ENCODE measurements at regions not wholly inside any gene's neighbourhood (a gene's known extent, or its start where the extent isn't known, plus 50 kb on each side); places are given as distances from the start of the nearest gene placed in this dataset.

DNA sequence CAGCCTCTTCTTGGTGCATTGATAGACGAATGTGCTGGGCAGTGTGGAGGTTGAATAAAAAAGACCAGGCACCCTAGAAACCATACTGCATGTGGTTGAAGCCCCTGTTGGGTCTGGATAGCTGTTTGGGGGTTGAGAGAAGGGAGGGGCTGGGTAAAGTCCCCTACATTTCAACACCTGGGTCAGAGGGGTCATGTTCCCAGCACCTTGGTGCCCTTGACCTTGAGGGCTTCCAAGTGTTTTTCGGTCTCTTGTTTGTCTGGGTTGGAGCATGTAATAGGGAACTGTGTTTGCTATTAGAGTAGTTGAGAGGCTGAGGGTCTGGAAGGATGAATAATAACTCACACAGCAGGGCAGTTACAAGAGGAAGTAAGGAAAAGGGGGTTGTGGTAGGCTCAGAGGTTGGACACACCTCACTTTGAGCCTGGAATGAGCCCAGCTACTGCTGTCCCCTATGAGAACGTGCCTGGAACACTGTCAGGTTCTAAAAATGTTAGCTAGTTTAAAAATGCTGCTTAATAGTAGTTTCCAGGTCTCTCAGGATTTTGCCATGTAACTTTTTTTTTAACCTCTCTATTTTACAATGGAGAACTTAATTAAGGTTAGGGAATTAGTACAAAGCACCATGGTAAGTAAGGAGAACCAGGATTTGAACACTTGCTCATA lies 155.2 kb upstream of the SPRY4 start:
- no peak for TF ChIP-seq POLR2A (IDR thresholded peaks at IDR 0.05)
- TF ChIP-seq CTCF (IDR thresholded peaks at IDR 0.05): no peak
- no peak for TF ChIP-seq POLR2AphosphoS5 (IDR thresholded peaks at IDR 0.05)
- Histone ChIP-seq H3K36me3 (no peaks in the 10 kb centered on the region), H3K27ac (no peak overlapping the region), H3K27me3 (replicated peaks; ENCODE audit: insufficient read depth) (no peaks in the 10 kb centered on the region), H3K9me3 (no peaks in the 10 kb centered on the region), H3K4me1 (replicated peaks) (no peaks in the 10 kb centered on the region), H3K4me3 (no peak overlapping the region)
- 86% methylated on average over 3 of the region's 3 CpGs for WGBS
- no peak for DNase-seq (ENCODE audit: low spot score)
- intact Hi-C loops (cut with DNase I): no loop called here

DNA sequence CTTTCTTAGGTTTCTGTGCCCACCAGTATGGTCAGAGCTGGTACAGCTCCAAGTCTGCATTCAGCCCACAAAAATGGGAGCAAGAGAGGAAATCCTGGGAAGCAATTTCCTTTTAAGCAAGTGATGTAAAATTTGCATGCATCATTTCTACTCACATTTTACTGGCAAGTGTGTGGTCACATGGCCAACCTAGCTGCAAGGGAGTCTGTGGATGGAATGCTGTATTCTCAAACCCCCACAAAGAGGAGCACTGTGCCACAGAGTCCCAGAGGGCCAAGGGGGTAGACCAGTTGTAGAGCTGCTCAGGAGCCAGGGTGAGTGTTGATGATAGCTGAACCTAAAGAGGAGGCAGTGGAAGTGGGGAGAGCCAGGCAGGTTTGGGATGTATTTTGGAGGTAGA lies 154.3 kb upstream of the SPRY4 start:
- H3K4me3 ChIP-seq: no peak overlapping the region
- H3K27ac ChIP-seq: no peak overlapping the region
- intact Hi-C loops (cut with DNase I): no loop called here
- no peaks in the 10 kb centered on the region for H3K36me3 ChIP-seq
- no peak for DNase-seq (ENCODE audit: low spot score)
- no peaks in the 10 kb centered on the region for H3K4me1 ChIP-seq (replicated peaks)
- no peaks in the 10 kb centered on the region for H3K9me3 ChIP-seq
- H3K27me3 ChIP-seq (replicated peaks; ENCODE audit: insufficient read depth): no peaks in the 10 kb centered on the region
- no peak for TF ChIP-seq POLR2AphosphoS5 (IDR thresholded peaks at IDR 0.05)

DNA sequence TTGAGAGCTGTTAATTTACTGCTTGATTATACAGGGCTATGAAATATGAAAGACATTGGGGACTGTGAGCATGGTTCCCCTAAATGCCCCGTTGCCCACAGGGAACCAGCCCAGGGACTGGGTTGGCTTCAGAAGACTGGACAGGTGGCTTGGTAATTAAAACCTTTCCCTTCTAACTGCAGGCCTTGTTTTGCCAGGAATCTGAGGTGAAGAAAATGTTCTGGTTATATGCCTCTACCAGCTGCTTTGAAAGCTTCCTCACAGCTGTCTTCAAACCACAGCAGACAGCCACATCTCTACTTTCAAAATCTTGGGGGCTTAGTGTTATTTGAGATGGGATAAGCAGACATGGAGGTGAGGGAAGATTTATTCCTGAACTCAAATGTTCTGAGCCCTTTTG lies 153.3 kb upstream of the SPRY4 start:
- Histone ChIP-seq H3K27me3 (replicated peaks; ENCODE audit: insufficient read depth) (no peaks in the 10 kb centered on the region), H3K4me1 (replicated peaks) (no peaks in the 10 kb centered on the region), H3K4me3 (no peak overlapping the region), H3K27ac (no peak overlapping the region), H3K36me3 (no peaks in the 10 kb centered on the region), H3K9me3 (no peaks in the 10 kb centered on the region)
- WGBS: 100% methylated on average over 1 of the region's 1 CpG
- DNase-seq (ENCODE audit: low spot score): no peak
- TF ChIP-seq POLR2AphosphoS5 (IDR thresholded peaks at IDR 0.05) (no peak), POLR2A (IDR thresholded peaks at IDR 0.05) (no peak), CTCF (IDR thresholded peaks at IDR 0.05) (no peak)
- intact Hi-C loops (cut with DNase I): no loop called here

DNA sequence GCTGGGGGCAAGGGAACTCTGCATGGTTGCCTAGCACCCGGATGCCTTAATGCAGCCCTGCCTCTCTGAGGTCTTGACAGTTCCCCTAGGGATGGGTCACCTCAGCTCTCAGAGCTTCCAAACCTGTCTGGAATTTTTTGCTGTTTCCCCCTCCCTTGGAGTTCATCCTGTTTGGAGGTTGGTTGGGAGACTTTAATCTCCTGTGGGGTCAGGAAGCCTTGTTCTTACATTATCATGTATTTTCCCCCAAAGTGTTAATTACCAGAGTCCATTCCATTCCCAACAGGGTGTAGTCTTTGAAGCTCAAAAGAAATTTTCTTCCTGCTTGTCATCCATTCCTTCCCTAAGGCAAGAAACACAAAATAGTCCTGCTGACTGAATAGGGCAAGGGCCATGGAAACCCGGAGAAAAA lies 150.3 kb upstream of the SPRY4 start:
- no peak for DNase-seq (ENCODE audit: low spot score)
- Histone ChIP-seq H3K36me3 (no peaks in the 10 kb centered on the region), H3K4me3 (no peak overlapping the region), H3K27ac (no peak overlapping the region), H3K4me1 (replicated peaks) (no peaks in the 10 kb centered on the region), H3K9me3 (no peaks in the 10 kb centered on the region), H3K27me3 (replicated peaks; ENCODE audit: insufficient read depth) (no peaks in the 10 kb centered on the region)
- intact Hi-C loops (cut with DNase I): no loop called here
- TF ChIP-seq POLR2AphosphoS5 (IDR thresholded peaks at IDR 0.05) (no peak), CTCF (IDR thresholded peaks at IDR 0.05) (no peak), POLR2A (IDR thresholded peaks at IDR 0.05) (no peak)
- WGBS: 80% methylated on average over 2 of the region's 2 CpGs

DNA sequence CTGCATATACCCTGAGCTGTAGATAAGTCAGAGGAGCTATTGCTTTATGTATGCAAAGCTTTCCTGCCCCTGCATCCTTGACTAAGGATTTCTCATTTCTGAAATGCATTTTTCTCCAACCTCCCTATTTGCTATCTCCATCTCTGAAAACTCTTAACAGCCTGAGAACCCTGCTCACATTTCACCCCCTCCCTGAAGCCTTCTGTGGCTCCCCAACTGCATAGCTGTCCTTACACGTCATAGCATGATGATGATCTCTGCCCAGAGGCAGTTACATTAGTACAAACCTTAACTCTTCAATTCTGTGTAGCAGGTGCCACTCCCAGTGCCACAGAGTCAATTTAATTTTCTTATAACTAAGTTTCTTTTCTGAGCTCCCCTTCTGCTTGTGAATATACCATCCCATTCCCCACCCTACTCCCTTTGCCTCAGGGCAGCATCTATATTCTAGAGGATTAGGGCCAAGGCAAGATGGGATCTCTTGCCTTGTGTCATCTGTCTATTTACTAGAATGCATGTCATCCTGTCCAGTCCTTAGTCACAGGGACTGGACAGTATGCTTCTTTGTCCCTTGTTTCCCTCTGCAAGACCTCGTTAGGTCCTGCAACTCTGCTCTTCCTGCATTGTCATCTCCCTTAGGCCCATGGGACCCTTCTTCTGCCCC lies 149.7 kb upstream of the SPRY4 start:
- Histone ChIP-seq H3K9me3 (no peaks in the 10 kb centered on the region), H3K4me1 (replicated peaks) (no peaks in the 10 kb centered on the region), H3K27me3 (replicated peaks; ENCODE audit: insufficient read depth) (no peaks in the 10 kb centered on the region), H3K36me3 (no peaks in the 10 kb centered on the region), H3K4me3 (no peak overlapping the region), H3K27ac (no peak overlapping the region)
- 83% methylated on average over 2 of the region's 2 CpGs for WGBS
- no peak for DNase-seq (ENCODE audit: low spot score)
- intact Hi-C loops (cut with DNase I): no loop called here
- no peak for TF ChIP-seq POLR2AphosphoS5 (IDR thresholded peaks at IDR 0.05)

DNA sequence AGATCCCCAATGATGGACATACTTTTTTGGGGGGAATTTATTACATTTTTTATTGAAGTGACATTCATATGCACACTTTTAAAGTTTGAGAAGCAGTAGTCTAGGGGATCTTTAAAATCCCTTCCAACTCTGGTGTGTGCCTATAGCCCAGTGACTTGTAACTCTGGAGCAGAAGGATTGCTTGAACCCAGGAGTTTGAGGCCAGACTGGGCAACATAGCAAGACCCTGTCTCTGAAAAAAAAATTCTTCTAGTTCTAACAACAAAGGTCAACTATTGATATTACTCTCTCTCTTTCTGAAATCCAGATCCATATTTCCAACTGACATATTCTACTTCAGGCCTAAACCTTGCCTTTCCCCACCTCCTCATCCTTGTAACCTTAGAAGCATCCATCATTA lies 148.2 kb upstream of the SPRY4 start:
- TF ChIP-seq POLR2AphosphoS5 (IDR thresholded peaks at IDR 0.05): no peak
- no peak for TF ChIP-seq POLR2A (IDR thresholded peaks at IDR 0.05)
- TF ChIP-seq CTCF (IDR thresholded peaks at IDR 0.05): no peak
- intact Hi-C loops (cut with DNase I): no loop called here

More for the DNA sequence above, 148.2 kb upstream of the SPRY4 start:
- DNase-seq (ENCODE audit: low spot score): no peak
- H3K4me1 ChIP-seq (replicated peaks): no peaks in the 10 kb centered on the region
- no peak overlapping the region for H3K4me3 ChIP-seq
- no peaks in the 10 kb centered on the region for H3K27me3 ChIP-seq (replicated peaks; ENCODE audit: insufficient read depth)
- no peaks in the 10 kb centered on the region for H3K9me3 ChIP-seq
- H3K27ac ChIP-seq: no peak overlapping the region
- no peaks in the 10 kb centered on the region for H3K36me3 ChIP-seq
